ENCODE measurements at regions not wholly inside any gene's neighbourhood (a gene's known extent, or its start where the extent isn't known, plus 50 kb on each side); places are given as distances from the start of the nearest gene placed in this dataset.

DNA sequence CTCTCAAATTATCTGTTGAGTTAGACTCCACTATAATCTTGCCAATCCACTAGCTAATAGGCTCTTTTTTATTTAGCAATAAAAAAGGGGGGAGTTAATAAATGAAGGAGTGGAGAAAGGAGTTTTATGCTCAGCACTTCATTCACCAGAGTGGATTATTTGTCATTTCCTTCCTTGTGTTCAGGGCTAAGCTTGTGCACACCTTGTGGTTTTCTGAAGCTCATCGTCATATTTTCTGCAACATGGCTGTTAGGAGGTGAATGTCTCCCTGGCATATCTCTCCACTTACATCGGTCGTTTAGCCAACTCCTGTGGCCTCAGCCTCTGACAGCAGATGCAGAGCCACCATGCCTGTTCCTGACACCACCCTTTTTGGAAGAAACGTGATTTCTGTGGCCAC is 83.9 kb upstream of the MTNR1B start:
- DNase-seq = no peak

DNA sequence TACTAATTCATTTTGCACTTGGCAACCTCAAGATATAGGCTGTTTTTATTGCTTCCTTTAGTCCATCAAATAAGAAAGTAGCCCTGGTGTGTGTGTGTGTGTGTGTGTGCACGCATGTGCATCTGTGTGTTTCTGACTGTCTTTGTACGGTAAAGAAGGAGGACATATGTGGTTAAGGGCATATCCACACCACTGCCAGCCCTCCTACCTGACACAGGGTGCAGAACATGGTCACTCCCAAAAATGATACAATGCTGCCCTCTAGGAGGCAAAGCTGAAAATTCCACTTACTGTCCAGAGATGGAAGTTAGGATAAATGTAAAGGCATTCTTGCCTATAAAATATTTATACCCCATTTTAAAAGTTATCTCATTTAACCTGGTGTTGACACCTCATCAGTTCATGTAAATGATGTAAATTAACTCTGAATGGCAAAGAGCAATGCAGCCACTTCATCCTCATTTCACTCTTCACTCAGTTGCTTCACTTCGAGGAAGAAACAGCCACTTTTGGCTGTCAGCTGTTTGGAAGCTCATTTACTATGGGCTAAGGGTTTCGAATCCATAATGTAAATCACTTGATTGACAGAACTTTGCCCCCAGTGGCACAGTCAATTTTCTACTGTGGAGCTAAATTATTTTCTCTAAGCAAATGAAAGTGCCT is 83.1 kb upstream of the MTNR1B start:
- DNase-seq = peak; percentile 75

DNA sequence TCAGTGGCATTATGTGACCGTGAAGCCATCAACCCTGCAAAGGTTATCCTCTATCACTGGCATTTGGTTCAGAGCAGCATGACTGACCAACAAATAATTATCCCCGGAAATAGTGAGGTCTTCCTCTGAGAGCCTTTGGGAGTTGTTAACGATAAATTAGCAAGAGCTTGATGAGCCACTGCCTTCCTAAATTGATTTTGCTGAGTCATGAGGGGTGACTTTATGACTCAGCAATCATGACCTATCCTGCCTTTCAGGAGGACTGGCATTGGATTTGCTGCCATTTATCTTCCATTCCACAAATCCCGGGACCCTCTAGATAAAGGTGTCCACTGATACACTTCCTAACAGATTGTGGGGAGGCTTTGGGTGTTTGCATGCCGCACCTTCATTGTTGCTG is 80.8 kb upstream of the MTNR1B start:
- no peak for DNase-seq

DNA sequence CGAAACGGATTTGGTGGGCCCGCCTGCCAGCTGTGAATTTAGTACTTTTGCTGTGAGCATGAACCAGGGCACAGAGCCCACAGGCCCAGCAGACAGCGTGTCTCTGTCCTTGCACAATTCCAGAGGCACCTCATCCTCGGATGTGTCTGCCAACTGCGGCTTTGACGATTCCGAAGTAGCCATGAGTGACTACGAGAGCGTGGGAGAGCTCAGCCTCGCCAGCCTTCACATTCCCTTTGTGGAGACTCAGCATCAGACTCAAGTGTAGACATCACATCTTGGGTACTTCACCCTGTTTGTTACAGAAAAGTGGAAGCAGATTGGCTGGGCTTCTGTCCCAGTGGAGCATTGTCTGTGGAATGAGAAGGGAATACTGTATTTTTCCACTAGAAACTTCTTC is 78.6 kb upstream of the MTNR1B start:
- DNase-seq = no peak

DNA sequence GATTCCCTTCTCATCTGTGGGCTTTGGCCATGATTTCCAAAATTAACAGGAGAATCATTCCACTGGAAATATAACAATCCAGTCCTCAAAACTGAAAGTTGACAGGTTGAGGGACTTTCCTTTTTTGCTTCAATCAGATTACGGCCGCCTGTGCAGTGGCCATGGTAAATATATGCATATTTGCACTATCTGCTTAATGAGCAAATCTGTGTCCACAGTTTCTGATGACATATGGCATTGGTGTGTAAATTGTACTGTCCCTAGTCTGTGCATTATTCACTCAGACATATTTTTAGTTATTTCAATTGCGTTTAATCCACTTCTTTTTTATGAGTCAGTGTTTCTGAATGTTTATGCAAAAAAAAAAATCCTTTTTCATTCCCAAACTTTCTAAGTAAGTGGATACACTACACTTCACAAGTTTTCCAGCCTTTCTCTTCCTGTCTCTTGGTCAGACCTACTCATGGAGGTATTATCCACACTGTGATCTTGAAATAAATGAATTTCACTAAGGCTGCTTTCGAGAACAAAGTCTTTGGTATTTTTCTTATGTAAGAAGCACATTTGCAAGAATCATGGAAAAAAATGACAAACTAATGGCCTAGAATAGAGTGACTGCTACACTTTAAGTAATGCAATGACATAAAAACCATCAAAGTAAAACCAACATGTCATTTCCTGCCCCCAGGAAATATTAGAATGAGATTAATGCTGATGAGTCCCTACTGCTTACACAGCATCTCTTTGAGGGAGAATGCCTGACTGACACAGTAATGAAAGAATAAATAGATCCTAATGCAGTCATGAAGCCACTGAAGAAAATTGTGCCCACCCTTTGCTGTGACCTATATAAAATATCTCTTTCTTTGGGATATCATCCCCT is 76.4 kb upstream of the MTNR1B start:
- peak; percentile 42 for DNase-seq

DNA sequence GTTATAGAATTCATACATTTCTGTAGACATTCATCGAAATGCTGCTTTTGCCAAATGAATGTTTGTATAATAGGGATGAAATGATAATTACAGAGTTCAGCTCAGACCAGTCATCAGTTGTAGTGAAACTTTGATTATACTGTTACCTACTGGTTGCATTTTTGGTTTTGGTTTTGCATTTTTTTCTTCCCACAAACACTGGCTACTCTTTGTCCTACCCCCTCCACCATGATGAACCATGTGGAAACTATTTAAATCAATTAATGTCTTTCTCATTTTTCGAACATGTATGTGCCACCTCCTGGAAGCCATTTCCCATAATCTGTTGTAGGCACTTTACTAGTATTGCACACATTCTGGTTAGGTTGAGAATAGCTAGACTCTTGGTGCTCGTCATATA is 75.3 kb upstream of the MTNR1B start:
- DNase-seq = peak; percentile 81

DNA sequence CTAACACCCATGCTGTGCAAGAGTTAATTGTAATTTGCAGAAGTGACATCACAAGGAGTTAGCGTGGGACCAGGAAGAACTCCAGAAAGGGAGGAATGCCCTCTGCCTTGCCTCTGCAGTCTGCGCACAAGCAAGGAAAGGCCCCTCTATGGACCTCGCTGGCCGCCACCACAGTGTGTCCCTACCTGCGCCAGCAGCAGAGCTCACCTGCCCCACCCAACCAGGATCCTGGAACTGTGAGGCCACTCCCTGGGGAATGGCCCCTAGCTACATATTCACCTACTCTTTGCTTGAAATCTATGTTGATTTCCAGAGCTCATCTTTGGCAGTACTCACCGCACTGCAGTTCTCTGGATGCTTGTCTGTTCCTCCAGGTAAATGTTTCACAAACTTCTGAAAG is 72.0 kb upstream of the MTNR1B start:
- DNase-seq = no peak

DNA sequence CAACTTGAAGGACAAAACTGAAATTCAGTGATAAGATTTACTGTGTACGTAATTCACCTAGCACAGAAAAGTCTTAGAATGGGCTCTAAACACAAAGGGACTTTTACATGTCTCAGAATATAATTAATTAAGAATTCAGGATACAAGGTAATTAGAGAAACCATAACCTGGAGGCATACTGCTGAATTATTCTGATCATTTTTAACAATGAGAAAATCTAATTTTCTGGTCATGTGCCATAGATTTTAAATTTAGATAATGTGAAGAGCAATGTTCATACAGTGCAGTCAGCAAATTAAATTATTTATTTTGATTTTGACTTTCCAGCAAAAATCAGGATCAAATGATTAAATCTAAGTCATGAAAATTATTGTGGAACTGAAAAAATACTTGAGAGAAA is 67.0 kb upstream of the MTNR1B start:
- no peak for DNase-seq

DNA sequence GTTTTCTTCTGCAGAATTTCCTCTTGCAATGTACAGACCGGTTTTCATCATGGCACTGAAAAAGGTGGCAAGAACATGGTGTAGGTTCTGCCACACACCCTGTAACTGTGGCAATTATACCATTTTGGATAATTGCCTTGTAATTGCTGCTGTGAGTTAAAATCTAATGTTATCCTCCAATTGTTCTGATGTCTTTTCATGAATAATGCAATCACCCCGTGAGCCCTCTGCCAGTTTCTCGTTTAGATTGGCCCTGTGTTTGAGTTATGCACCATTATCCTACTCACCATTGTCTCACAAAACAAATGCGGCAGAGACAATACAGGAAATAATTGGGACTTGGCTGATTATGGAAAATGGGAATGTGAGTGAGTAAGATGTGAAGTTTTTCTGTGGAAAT is 61.8 kb upstream of the MTNR1B start:
- no peak for DNase-seq

DNA sequence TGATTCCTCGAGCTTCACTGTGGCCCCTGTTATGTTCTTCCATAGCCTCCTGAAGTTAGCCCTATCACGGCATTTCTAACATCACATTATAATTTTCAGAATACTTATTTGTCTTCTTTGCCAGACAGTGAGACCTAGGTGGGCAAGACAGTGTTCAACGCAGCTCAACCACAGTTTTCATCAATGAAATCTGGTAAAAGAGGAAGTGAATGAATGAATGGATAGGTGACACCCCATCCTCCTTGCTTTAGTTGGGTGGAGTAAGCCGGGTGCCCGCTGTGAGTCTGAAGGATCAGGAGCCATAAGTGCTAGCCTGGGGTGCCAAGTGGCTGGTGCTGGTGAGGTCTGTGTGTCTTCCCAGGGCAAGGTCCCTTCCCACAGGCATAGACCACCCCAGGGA is 60.2 kb upstream of the MTNR1B start:
- no peak for DNase-seq

DNA sequence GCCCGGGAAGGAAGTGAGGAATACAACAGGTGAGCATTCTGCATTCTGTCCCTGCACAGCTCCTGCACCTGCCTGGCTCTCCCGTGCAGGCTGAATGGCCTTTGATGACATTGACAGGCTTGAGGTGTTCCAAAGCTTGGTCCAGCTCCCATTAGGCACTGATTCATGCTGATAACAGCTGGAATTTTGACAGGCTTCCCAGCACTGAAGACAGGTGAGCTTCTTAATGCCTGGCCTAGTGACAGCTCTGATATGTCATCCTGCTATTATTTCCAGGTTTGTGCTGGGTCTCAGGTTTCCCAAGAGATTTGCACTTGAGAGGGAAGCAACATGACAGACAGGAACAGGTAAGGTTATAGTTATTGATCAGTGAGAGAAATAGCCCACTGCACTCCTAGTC is 58.0 kb upstream of the MTNR1B start:
- no peak for DNase-seq

DNA sequence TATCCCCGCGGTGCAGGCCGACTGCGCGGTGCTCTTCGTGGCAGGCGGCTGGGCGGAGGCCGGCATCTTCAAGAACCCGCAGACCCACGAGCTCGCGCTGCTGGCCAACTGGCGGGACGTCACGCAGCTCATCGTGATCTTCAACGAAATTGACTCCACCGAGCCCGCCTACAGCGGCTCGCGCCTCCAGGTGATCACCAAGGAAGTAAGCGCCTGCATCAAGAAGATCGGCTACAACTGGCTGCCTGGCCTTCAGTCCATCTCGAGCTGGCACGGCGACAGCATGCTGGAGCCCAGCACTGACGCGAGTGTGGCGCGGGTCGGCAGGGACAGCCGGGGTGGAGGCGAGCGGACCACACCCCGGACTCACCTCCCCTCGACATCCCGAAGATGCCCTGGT is 53.9 kb upstream of the MTNR1B start:
- DNase-seq = no peak

DNA sequence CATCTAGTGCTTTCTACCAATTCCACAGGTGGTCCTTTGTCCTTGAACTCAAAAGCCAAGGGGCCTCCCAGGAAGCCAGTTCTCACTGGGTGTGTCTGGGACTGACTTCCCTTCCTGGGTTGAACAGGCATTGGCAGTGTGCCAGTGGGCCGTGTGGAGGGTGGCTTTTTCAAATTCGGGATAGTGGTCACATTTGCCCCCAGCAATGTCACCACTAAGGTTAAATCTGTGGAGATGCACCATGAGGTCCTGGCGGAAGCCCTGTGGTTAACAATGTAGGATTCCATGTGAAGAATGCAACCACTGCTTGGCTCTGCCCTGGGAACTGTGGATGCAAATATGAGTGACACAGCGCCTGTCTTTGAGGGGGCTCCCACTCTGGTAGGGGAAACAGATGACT is 53.2 kb upstream of the MTNR1B start:
- no peak for DNase-seq

DNA sequence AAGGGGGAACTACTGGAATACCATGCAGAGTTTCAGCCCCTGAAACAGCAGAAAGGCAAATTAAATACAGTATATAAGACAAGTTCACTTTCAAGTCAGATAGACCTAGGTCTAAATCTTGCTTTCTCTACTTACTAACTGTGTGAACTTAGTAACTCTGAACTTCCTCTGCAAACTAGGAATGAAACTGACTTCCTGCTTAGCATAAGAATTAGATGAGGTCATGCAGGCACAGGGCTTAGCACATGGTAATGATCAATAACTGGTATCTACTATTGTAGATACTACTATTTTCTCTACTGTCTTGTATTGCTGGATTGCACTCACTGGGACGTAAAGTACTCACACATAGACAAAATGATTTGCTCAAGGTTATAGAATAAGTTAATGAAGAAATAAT is 51.5 kb upstream of the MTNR1B start:
- DNase-seq = no peak

DNA sequence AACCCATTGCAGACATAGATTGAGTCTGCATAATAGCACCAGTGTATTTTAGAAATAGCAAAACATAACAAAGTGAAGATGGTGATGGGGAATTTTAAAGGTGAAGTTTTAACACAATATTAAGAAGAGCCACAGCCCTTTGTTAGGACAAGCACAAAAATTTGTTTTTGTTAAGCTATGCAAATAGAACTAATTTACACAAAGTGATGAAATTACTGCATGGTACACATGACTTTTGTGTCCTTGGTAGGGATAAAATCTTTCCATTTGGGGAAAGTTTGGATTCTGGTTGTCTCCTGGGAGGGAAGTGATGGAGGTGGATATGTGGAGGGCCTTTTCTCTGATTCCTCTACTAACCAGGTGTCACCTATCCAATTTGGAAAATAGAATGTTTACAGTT is 50.4 kb upstream of the MTNR1B start:
- no peak for DNase-seq
